Calu3 (cell line): ENCODE measurements at regions not wholly inside any gene's neighbourhood (a gene's known extent, or its start where the extent isn't known, plus 50 kb on each side); places are given as distances from the start of the nearest gene placed in this dataset.

ENCODE experiments used
- BruUV-seq: library from RNA; stranded (reverse); fragments of 400-500 nt; replicated peaks from 2 replicates; lab custom pipeline; 2021; lab: Mats Ljungman, UMichigan
- CTCF ChIA-PET: fragments of 300-600 bp; sonication (Branson Sonifier 250); formaldehyde crosslinking; loops from one replicate; lab custom pipeline; 2022; ENCODE audit warnings: antibody characterized with exemption; lab: Charles Lee
- DNase-seq: peaks from one replicate; pipeline ENCODE4 v3.0.0; 2022
- H3K27ac Mint-ChIP-seq: one replicate; pipeline ENCODE4 v1.8.0; 2022; ENCODE audit warnings: mixed read lengths; ENCODE audit not compliant: unreplicated experiment
- H3K27me3 Mint-ChIP-seq: one replicate; pipeline ENCODE4 v1.8.0; 2022; ENCODE audit warnings: mixed read lengths; ENCODE audit not compliant: unreplicated experiment
- H3K36me3 Mint-ChIP-seq: one replicate; pipeline ENCODE4 v1.8.0; 2022; ENCODE audit warnings: mild to moderate bottlenecking, moderate library complexity, mixed read lengths; ENCODE audit not compliant: insufficient read depth, unreplicated experiment
- H3K4me1 Mint-ChIP-seq: one replicate; pipeline ENCODE4 v1.8.0; 2022; ENCODE audit warnings: mild to moderate bottlenecking, low read depth, mixed read lengths; ENCODE audit not compliant: unreplicated experiment
- H3K4me3 Mint-ChIP-seq: one replicate; pipeline ENCODE4 v1.8.0; 2022; ENCODE audit warnings: mild to moderate bottlenecking, low read depth, moderate library complexity, mixed read lengths; ENCODE audit not compliant: unreplicated experiment
- H3K9me3 Mint-ChIP-seq: one replicate; pipeline ENCODE4 v1.8.0; 2022; ENCODE audit warnings: low read depth, mixed read lengths; ENCODE audit not compliant: unreplicated experiment
- CTCF ChIP-seq: fragments of 200-600 bp; IDR thresholded peaks from one replicate; pipeline ENCODE4 v1.8.0; 2022; ENCODE audit warnings: antibody characterized with exemption; ENCODE audit not compliant: unreplicated experiment
- intact Hi-C: fragments of 100-400 bp; cut with micrococcal nuclease; formaldehyde crosslinking; loops from one replicate; pipeline ENCODE4 v1.10.0; 2022; ENCODE audit not compliant: unreplicated experiment

DNA sequence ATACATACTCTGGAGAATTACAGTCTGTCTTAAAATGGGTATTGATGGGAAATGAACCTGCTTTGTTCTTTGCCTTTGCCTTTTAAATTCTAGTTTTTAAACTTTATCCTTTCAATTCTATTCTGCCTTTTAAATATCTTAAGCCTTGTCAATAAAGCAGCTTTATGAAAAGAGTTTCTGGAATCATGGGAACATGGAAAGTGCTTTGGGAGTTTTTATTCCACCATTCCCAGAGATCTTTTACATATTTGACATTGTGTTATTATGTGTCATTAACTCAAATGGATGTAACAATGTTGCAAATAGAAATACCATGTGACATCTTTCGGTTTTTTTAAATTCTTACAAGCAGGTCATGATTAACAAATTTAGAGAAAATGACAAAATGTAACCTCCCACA is 555.7 kb upstream of the ANO3 start:
- Mint-ChIP-seq H3K36me3 (no peaks in the 10 kb centered on the region), H3K27me3 (no peaks in the 10 kb centered on the region), H3K4me3 (no peak overlapping the region), H3K4me1 (peaks cover 2% of the 10 kb centered on the region), H3K9me3 (peaks cover 2% of the 10 kb centered on the region), H3K27ac (no peak overlapping the region)
- BruUV-seq = no TSS peak
- intact Hi-C loops = no loop called here
- CTCF ChIA-PET = no interaction called here
- no peak for DNase-seq
- no peak for TF ChIP-seq CTCF

GRCh38 chr11:25777343-25777742 is 554.6 kb upstream of the ANO3 start:
- no peak overlapping the region for H3K4me3 Mint-ChIP-seq
- intact Hi-C loops = no loop called here
- H3K4me1 Mint-ChIP-seq = no peaks in the 10 kb centered on the region
- DNase-seq = no peak
- peaks cover 4% of the 10 kb centered on the region for H3K9me3 Mint-ChIP-seq
- no peaks in the 10 kb centered on the region for H3K27me3 Mint-ChIP-seq
- TF ChIP-seq CTCF = no peak
- no peak overlapping the region for H3K27ac Mint-ChIP-seq
- CTCF ChIA-PET = no interaction called here
- no TSS peak for BruUV-seq
- no peaks in the 10 kb centered on the region for H3K36me3 Mint-ChIP-seq

DNA sequence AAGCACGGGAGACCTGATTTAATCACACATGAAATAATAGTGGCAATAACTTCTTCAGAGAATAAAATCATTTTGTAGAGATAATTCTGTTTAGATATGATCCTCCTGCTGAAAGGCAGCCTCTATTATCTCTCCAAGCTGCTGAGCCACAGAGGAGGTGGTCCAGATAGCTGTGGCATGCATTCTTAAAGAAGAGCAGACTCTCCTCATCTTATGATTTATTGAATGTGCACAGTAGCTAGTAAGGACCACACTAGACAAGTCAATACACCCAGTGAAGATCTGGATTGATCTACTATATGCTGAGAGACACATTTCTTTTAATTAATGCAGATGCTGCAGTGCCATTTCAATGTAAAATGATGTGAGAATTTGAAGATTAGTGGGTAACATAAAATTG is 552.9 kb upstream of the ANO3 start:
- no peak for DNase-seq
- TF ChIP-seq CTCF = no peak
- Mint-ChIP-seq H3K36me3 (no peaks in the 10 kb centered on the region), H3K27me3 (no peaks in the 10 kb centered on the region), H3K27ac (no peak overlapping the region), H3K4me1 (no peaks in the 10 kb centered on the region), H3K4me3 (no peak overlapping the region), H3K9me3 (peaks cover 4% of the 10 kb centered on the region)
- intact Hi-C loops = no loop called here
- CTCF ChIA-PET = no interaction called here
- no TSS peak for BruUV-seq

GRCh38 chr11:25787416-25787815 is 544.5 kb upstream of the ANO3 start:
- Mint-ChIP-seq H3K4me1 (no peaks in the 10 kb centered on the region), H3K9me3 (peaks cover 4% of the 10 kb centered on the region), H3K36me3 (no peaks in the 10 kb centered on the region), H3K4me3 (no peak overlapping the region), H3K27ac (no peak overlapping the region), H3K27me3 (no peaks in the 10 kb centered on the region)
- DNase-seq = no peak
- TF ChIP-seq CTCF = no peak
- BruUV-seq = no TSS peak
- CTCF ChIA-PET = no interaction called here
- intact Hi-C loops = no loop called here

- intact Hi-C loops = no loop called here
- no peak for TF ChIP-seq CTCF
- Mint-ChIP-seq H3K27ac (no peak overlapping the region), H3K4me1 (no peaks in the 10 kb centered on the region), H3K27me3 (no peaks in the 10 kb centered on the region), H3K36me3 (no peaks in the 10 kb centered on the region), H3K9me3 (no peaks in the 10 kb centered on the region), H3K4me3 (no peak overlapping the region)
- no TSS peak for BruUV-seq
- CTCF ChIA-PET = interaction anchor here (0.6 kb wide), 1 partner anchor 446 kb away, joined by 3 read pairs; no protein-coding TSS in a partner anchor
- DNase-seq = no peak
These were observed 541.5 kb upstream of the ANO3 start for GRCh38 chr11:25790396-25790795.
